ENCODE measurements at regions not wholly inside any gene's neighbourhood (a gene's known extent, or its start where the extent isn't known, plus 50 kb on each side); places are given as distances from the start of the nearest gene placed in this dataset.
A peak's percentile ranks its signal among the peaks of the same experiment; 100 is the strongest.

GRCh38 chrX:139199933-139200332 lies 330.6 kb upstream of the F9 start:
- H3K4me1 ChIP-seq (ENCODE audit: insufficient read depth), result no peaks in the 10 kb centered on the region
- H3K27me3 ChIP-seq (replicated peaks; ENCODE audit: insufficient read depth), result no peaks in the 10 kb centered on the region
- no peaks in the 10 kb centered on the region for H3K9me2 ChIP-seq (ENCODE audit: insufficient read depth)
- WGBS, 2 experiments (ENCODE audit: low coverage in 1 of 2, low lambda C conversion rate in 2 of 2, missing lambda C conversion rate in 2 of 2), result 92% methylated on average over 2 of the region's 2 CpGs
- H3F3A ChIP-seq (ENCODE audit: insufficient read depth), result peaks cover 11% of the 10 kb centered on the region; the same call in 1 of the 2 replicates
- H3K9me3 ChIP-seq (ENCODE audit: low read depth), result no peaks in the 10 kb centered on the region
- H2AFZ ChIP-seq, result no peak overlapping the region
- no peaks in the 10 kb centered on the region for H3K79me2 ChIP-seq (ENCODE audit: insufficient read depth)
- no peak overlapping the region for H3K9ac ChIP-seq
- no peaks in the 10 kb centered on the region for H3K36me3 ChIP-seq (ENCODE audit: low read depth)
- no peak for DNase-seq
- TF ChIP-seq EZH2phosphoT487 (IDR thresholded peaks at IDR 0.05; ENCODE audit: insufficient read depth, low read depth), result no peak
- no peak for TF ChIP-seq EZH2 (IDR thresholded peaks at IDR 0.05; ENCODE audit: insufficient read depth, poor library complexity, severe bottlenecking)
- H3K4me3 ChIP-seq, result no peak overlapping the region
- in situ Hi-C loops (cut with MboI), result no loop called here
- no peak overlapping the region for H3K27ac ChIP-seq
- H3K4me2 ChIP-seq (ENCODE audit: unreplicated experiment), result no peak overlapping the region
- H4K20me1 ChIP-seq (ENCODE audit: insufficient read depth), result no peaks in the 10 kb centered on the region

GRCh38 chrX:139198936-139199335 lies 331.6 kb upstream of the F9 start:
- in situ Hi-C loops (cut with MboI), result no loop called here
- no peak overlapping the region for H3K9ac ChIP-seq

DNA sequence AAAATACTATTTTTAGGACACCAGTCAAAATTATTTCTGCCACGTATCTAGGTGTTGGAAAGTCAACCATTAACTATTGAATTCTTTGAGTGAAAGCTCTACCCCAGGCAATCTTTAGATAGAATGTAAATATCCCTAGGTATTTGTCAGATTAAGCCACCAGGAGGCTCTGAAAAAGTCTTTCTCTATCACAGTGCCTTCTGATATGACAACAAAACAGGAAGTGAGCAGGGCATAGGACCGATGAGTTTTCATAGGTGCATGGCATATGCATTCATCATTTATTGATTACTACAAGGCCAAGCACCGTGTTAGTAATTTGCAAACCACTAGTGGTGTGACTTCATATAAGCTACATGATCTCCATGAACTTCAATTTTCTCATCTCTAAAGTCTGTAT lies 333.6 kb upstream of the F9 start:
- no peaks in the 10 kb centered on the region for H3K9me2 ChIP-seq (ENCODE audit: insufficient read depth)
- no peaks in the 10 kb centered on the region for H3K4me1 ChIP-seq (ENCODE audit: insufficient read depth)
- no peak overlapping the region for H2AFZ ChIP-seq
- 96% methylated on average over 3 of the region's 3 CpGs for WGBS, 2 experiments (ENCODE audit: low coverage in 1 of 2, low lambda C conversion rate in 2 of 2, missing lambda C conversion rate in 2 of 2)
- peaks cover 11% of the 10 kb centered on the region; the same call in 1 of the 2 replicates for H3F3A ChIP-seq (ENCODE audit: insufficient read depth)
- no peak for DNase-seq
- H3K36me3 ChIP-seq (ENCODE audit: low read depth), result no peaks in the 10 kb centered on the region
- in situ Hi-C loops (cut with MboI), result no loop called here
- no peaks in the 10 kb centered on the region for H3K27me3 ChIP-seq (replicated peaks; ENCODE audit: insufficient read depth)
- no peaks in the 10 kb centered on the region for H3K9me3 ChIP-seq (ENCODE audit: low read depth)
- no peaks in the 10 kb centered on the region for H3K79me2 ChIP-seq (ENCODE audit: insufficient read depth)
- H4K20me1 ChIP-seq (ENCODE audit: insufficient read depth), result no peaks in the 10 kb centered on the region
- H3K27ac ChIP-seq, result no peak overlapping the region
- H3K4me2 ChIP-seq (ENCODE audit: unreplicated experiment), result no peak overlapping the region
- TF ChIP-seq EZH2 (IDR thresholded peaks at IDR 0.05; ENCODE audit: insufficient read depth, poor library complexity, severe bottlenecking) (no peak), EZH2phosphoT487 (IDR thresholded peaks at IDR 0.05; ENCODE audit: insufficient read depth, low read depth) (no peak)
- H3K9ac ChIP-seq, result no peak overlapping the region
- no peak overlapping the region for H3K4me3 ChIP-seq

More at GRCh38 chrX:139198936-139199335, 331.6 kb upstream of the F9 start:
- Histone ChIP-seq H2AFZ (no peak overlapping the region), H3K36me3 (ENCODE audit: low read depth) (no peaks in the 10 kb centered on the region), H3K4me1 (ENCODE audit: insufficient read depth) (no peaks in the 10 kb centered on the region), H3K27me3 (replicated peaks; ENCODE audit: insufficient read depth) (no peaks in the 10 kb centered on the region), H3K4me2 (ENCODE audit: unreplicated experiment) (no peak overlapping the region), H4K20me1 (ENCODE audit: insufficient read depth) (no peaks in the 10 kb centered on the region), H3K9me3 (ENCODE audit: low read depth) (no peaks in the 10 kb centered on the region), H3K79me2 (ENCODE audit: insufficient read depth) (no peaks in the 10 kb centered on the region), H3K4me3 (no peak overlapping the region), H3K9me2 (ENCODE audit: insufficient read depth) (no peaks in the 10 kb centered on the region), H3F3A (ENCODE audit: insufficient read depth) (peaks cover 11% of the 10 kb centered on the region; the same call in 1 of the 2 replicates), H3K27ac (no peak overlapping the region)
- DNase-seq, result no peak
- TF ChIP-seq EZH2 (IDR thresholded peaks at IDR 0.05; ENCODE audit: insufficient read depth, poor library complexity, severe bottlenecking) (no peak), EZH2phosphoT487 (IDR thresholded peaks at IDR 0.05; ENCODE audit: insufficient read depth, low read depth) (no peak)

DNA sequence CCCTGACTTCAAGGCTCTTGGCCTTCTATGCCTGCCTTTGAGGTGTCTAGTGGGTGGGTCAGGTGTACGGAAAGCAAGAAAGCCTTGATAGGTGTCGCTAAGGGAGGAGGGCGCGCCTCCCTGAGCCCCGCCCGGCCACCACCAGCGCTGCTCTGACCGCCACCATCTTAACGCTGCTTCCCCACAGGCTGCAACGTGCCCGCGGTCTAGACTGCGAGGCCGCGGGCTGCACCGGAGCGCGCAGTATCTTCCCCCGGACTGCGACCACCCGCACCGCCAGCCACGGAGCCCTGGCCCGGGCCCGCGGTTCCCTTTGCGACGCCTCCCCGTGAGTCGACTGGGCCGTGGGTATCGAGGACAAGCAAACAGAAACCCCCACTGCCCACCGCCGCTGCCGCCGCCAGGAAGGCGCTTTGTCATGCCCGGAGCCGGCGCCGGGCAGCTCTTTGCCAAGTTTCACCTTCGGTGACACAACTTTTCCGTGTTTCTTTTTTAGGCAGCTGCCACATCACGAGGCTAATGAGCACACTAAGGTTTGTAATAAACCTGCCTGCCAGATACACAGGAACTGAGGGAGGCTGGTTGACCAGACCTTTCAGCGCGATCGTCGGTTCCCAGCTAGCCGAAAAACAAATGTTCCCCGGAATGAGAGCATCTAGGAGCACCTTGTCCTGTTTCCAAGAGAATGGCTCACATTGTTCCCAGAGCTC lies 335.8 kb upstream of the F9 start:
- no peaks in the 10 kb centered on the region for H3K36me3 ChIP-seq (ENCODE audit: low read depth)
- peak; percentile 73 for DNase-seq
- H3K4me3 ChIP-seq, result peak overlapping the region; percentile 74
- H3F3A ChIP-seq (ENCODE audit: insufficient read depth), result peaks cover 5% of the 10 kb centered on the region; the same call in 1 of the 2 replicates
- WGBS, 2 experiments (ENCODE audit: low coverage in 1 of 2, low lambda C conversion rate in 2 of 2, missing lambda C conversion rate in 2 of 2), result 2 to 5% methylated on average over 28 to 39 of the region's 50 CpGs
- no peaks in the 10 kb centered on the region for H3K9me2 ChIP-seq (ENCODE audit: insufficient read depth)
- no peaks in the 10 kb centered on the region for H3K79me2 ChIP-seq (ENCODE audit: insufficient read depth)
- no peak for TF ChIP-seq EZH2phosphoT487 (IDR thresholded peaks at IDR 0.05; ENCODE audit: insufficient read depth, low read depth)
- no peak for TF ChIP-seq EZH2 (IDR thresholded peaks at IDR 0.05; ENCODE audit: insufficient read depth, poor library complexity, severe bottlenecking)
- peak overlapping the region; percentile 76 for H3K9ac ChIP-seq
- no peaks in the 10 kb centered on the region for H3K27me3 ChIP-seq (replicated peaks; ENCODE audit: insufficient read depth)
- H3K9me3 ChIP-seq (ENCODE audit: low read depth), result no peaks in the 10 kb centered on the region
- peak overlapping the region; percentile 84 for H2AFZ ChIP-seq
- no peak overlapping the region; the same call in 1 of the 2 replicates for H3K27ac ChIP-seq
- H3K4me2 ChIP-seq (ENCODE audit: unreplicated experiment), result peak overlapping the region; percentile 78
- in situ Hi-C loops (cut with MboI), result no loop called here
- no peaks in the 10 kb centered on the region for H4K20me1 ChIP-seq (ENCODE audit: insufficient read depth)
- H3K4me1 ChIP-seq (ENCODE audit: insufficient read depth), result no peaks in the 10 kb centered on the region
